Tibial artery (tissue), 4 donors: ENCODE measurements at regions not wholly inside any gene's neighbourhood (a gene's known extent, or its start where the extent isn't known, plus 50 kb on each side); places are given as distances from the start of the nearest gene placed in this dataset.

Source experiments
- DNase-seq, 2 donors: peaks; one replicate each; pipeline ENCODE4 v3.0.0-alpha.2; 2019
- H3K27ac ChIP-seq, 2 donors: fragments of 200-600 bp; sonication (generic) in 1 of 2; 1 replicate in 1 of 2; 2 replicates in 1 of 2; pipeline ENCODE4 v1.5.1; 2018 to 2019; ENCODE audit warnings: mild to moderate bottlenecking in 1 of 2
- H3K27me3 ChIP-seq, 2 donors: fragments of 200-600 bp; sonication (generic) in 1 of 2; one replicate each; pipeline versions ENCODE4 v1.5.1 to v1.6.0; 2016 to 2019
- H3K36me3 ChIP-seq, 3 donors: fragments of 200-600 bp; sonication (generic) in 2 of 3; one replicate each; pipeline ENCODE4 v1.5.1; 2016 to 2019; ENCODE audit warnings: mild to moderate bottlenecking in 2 of 3
- H3K4me1 ChIP-seq, 4 donors: fragments of 200-600 bp; sonication (generic) in 2 of 4; 1 replicate in 3 of 4; 2 replicates in 1 of 4; pipeline ENCODE4 v1.5.1; 2016 to 2019
- H3K4me3 ChIP-seq, 2 donors: fragments of 200-600 bp; sonication (generic) in 1 of 2; 1 replicate in 1 of 2; 2 replicates in 1 of 2; pipeline ENCODE4 v1.5.1; 2018 to 2019; ENCODE audit warnings: mild to moderate bottlenecking in 2 of 2
- H3K9me3 ChIP-seq, 3 donors: fragments of 200-600 bp; sonication (generic) in 1 of 3; one replicate each; pipeline ENCODE4 v1.5.1; 2016 to 2019
- intact Hi-C: fragments of 100-400 bp; cut with DNase I; formaldehyde crosslinking; loops from one replicate; pipeline ENCODE4 v1.15.0; 2023; ENCODE audit warnings: low total_unique reads
- TF ChIP-seq, protein P1 (sequence below), 2 experiments: fragments of 200-600 bp in 1 of 2; fragments of 450-650 bp in 1 of 2; IDR thresholded peaks; one replicate each; pipeline ENCODE4 v1.5.1; 2017 to 2019; ENCODE audit warnings: antibody characterized with exemption in 2 of 2, mild to moderate bottlenecking in 1 of 2, moderate library complexity in 1 of 2

DNA sequence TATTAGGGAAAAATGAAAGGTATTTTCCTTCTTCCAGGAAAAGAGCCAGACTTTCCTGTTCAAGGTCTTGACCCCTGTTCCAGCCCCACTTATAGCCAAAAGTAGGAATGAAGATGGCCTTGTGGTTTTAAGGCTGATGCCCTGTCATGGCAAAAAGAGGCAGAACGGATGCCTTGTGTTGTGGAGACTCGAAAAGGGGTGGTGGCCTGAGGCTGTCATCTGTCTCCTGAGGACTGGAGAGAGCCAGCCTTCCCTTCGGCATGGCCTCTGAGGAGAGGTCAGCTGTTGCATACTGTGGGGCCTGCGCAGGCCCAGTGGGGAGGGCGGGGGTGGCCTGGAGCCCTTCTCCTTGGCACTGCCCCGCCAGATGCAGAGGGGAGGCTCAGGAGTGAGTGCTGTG lies 166.0 kb upstream of the EEPD1 start:
- no peak for DNase-seq
- Histone ChIP-seq H3K9me3 (no peaks in the 10 kb centered on the region), H3K36me3 (no peaks in the 10 kb centered on the region), H3K4me1 (peaks cover 0 to 28% (median 24%) of the 10 kb centered on the region in 4 donors), H3K4me3 (no peak overlapping the region), H3K27me3 (no peaks in the 10 kb centered on the region), H3K27ac (peak overlapping the region; percentile 19 to 74)
- intact Hi-C loops: loop anchor here (10.0 kb wide), 2 partner anchors 168 to 282 kb away; partner anchors contain the start of gene EEPD1
- TF ChIP-seq, protein P1, sequence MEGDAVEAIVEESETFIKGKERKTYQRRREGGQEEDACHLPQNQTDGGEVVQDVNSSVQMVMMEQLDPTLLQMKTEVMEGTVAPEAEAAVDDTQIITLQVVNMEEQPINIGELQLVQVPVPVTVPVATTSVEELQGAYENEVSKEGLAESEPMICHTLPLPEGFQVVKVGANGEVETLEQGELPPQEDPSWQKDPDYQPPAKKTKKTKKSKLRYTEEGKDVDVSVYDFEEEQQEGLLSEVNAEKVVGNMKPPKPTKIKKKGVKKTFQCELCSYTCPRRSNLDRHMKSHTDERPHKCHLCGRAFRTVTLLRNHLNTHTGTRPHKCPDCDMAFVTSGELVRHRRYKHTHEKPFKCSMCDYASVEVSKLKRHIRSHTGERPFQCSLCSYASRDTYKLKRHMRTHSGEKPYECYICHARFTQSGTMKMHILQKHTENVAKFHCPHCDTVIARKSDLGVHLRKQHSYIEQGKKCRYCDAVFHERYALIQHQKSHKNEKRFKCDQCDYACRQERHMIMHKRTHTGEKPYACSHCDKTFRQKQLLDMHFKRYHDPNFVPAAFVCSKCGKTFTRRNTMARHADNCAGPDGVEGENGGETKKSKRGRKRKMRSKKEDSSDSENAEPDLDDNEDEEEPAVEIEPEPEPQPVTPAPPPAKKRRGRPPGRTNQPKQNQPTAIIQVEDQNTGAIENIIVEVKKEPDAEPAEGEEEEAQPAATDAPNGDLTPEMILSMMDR (IDR thresholded peaks at IDR 0.05): no peak

DNA sequence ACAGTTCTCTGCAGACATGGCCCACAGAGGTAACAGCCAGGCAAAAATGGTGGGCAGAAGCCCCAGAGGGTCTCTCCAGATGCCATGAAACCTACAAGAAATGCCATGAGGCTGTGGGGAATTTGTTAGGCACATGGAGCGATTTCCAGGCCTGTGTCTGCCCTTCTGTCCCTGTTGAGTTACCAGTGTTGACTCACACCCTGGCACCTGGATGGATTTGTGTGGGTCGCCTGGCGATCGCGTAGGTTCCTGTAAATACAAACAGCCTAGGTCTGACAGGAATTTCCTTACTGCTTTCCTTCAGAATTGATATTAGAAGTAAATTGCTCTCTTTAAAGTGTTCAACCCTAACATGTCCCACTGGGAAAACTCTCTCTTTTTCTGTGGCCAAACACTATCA lies 164.9 kb upstream of the EEPD1 start:
- Histone ChIP-seq H3K4me1 (peaks cover 0 to 28% (median 24%) of the 10 kb centered on the region in 4 donors), H3K9me3 (no peaks in the 10 kb centered on the region), H3K27ac (peak overlapping the region; percentile 70 to 74), H3K27me3 (no peaks in the 10 kb centered on the region), H3K36me3 (no peaks in the 10 kb centered on the region), H3K4me3 (no peak overlapping the region)
- DNase-seq: no peak
- TF ChIP-seq, protein P1 (IDR thresholded peaks at IDR 0.05): no peak
- intact Hi-C loops: loop anchor here (10.0 kb wide), 2 partner anchors 167 to 283 kb away; partner anchors contain the start of gene EEPD1

DNA sequence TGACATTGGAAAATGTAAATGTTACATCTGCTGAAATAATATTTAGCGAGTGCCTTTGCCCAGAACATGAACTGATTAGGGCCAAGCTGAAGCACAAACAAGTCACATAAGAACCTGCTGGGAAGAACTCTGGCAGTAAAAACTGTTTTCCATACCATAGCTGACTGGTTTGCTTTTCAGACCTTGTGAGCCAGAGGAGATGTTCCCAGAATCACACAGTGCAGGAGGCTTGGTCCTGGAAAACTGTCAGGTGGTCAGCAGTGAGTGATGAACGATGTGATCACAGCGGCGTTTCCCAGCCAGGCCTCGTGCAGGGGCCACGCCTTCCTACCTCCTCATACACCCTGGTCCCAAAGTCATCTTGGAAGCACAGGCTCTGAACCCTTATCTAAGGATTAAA lies 164.2 kb upstream of the EEPD1 start:
- H3K4me1 ChIP-seq: peaks cover 0 to 28% (median 24%) of the 10 kb centered on the region in 4 donors
- no peaks in the 10 kb centered on the region for H3K9me3 ChIP-seq
- TF ChIP-seq, protein P1 (IDR thresholded peaks at IDR 0.05): no peak
- DNase-seq: peak; percentile 57 to 78
- intact Hi-C loops: loop anchor here (10.0 kb wide), 2 partner anchors 166 to 284 kb away; partner anchors contain the start of gene EEPD1
- H3K4me3 ChIP-seq: no peak overlapping the region
- no peaks in the 10 kb centered on the region for H3K36me3 ChIP-seq
- H3K27me3 ChIP-seq: no peaks in the 10 kb centered on the region
- H3K27ac ChIP-seq: peak overlapping the region; percentile 70 to 74

DNA sequence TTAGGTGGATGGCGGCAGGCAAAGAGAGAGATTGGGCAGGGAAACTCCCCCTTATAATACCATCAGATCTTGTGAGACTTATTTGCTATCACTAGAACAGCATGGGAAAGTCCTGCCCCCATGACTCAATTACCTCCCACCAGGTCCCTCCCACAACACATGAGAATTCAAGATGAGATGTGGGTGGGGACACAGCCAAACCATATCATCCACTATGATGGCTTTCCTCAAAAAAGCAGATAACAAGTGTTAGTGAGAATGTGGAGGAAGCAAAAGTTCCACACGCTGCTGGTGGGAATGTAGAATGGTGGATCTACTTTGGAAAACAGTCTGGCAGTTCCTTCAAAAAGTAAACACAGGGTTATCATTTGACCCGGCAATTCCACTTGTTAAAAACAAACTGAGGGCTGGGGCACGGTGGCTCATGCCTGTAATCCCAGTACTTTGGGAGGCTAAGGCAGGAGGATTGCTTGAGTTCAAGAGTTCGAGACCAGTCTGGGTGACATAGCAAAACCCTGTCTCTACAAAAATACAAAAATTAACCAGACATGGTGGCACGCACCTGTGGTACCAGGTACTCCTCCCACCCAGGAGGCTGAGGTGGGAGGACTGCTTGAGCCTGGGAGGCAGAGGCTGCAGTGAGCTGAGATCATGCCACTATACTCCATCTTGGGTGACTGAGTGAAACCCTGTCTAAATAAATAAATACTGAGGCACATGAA lies 161.4 kb upstream of the EEPD1 start:
- no peak overlapping the region for H3K27ac ChIP-seq
- no peak overlapping the region for H3K4me3 ChIP-seq
- peaks cover 0 to 28% (median 24%) of the 10 kb centered on the region in 4 donors for H3K4me1 ChIP-seq
- no peaks in the 10 kb centered on the region for H3K9me3 ChIP-seq
- intact Hi-C loops: no loop called here
- H3K27me3 ChIP-seq: no peaks in the 10 kb centered on the region
- TF ChIP-seq, protein P1 (IDR thresholded peaks at IDR 0.05): no peak
- no peaks in the 10 kb centered on the region for H3K36me3 ChIP-seq
- no peak for DNase-seq

DNA sequence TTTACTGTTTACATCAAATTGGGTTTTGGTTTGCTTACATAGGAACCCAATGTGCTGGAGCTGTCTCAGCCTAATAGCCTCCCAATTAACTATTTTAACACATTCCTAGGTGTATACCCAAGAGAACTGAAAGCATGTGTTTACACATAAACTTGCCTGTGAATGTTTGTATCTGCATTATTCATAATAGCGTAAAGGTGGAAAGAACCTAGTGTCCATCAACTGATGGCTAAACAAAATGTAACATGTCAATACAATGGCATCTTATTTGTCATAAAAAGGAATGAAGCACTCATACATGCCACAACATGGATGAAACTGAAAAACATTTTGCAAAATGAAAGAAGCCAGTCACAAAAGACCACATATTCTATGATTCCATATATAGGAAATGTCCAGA lies 160.6 kb upstream of the EEPD1 start:
- Histone ChIP-seq H3K4me3 (no peak overlapping the region), H3K4me1 (peaks cover 0 to 20% (median 17%) of the 10 kb centered on the region in 4 donors), H3K36me3 (no peaks in the 10 kb centered on the region), H3K9me3 (no peaks in the 10 kb centered on the region), H3K27me3 (no peaks in the 10 kb centered on the region), H3K27ac (no peak overlapping the region)
- intact Hi-C loops: no loop called here
- TF ChIP-seq, protein P1 (IDR thresholded peaks at IDR 0.05): no peak
- no peak for DNase-seq
